GM23338 (cell line): ENCODE measurements at regions not wholly inside any gene's neighbourhood (a gene's known extent, or its start where the extent isn't known, plus 50 kb on each side); places are given as distances from the start of the nearest gene placed in this dataset.

Experiments used
- ATAC-seq: fragments of 200-7000 bp; cut with Tn5 transposase; 3 replicates; pipeline ENCODE4 v1.9.1; 2020
- DNase-seq: peaks from one replicate; pipeline ENCODE4 v3.0.0-alpha.2; 2015; ENCODE audit warnings: low spot score
- H2AFZ ChIP-seq: fragments of 200-600 bp; sonication (generic); 2 replicates; pipeline ENCODE4 v1.8.0; 2016; ENCODE audit warnings: antibody characterized with exemption, mild to moderate bottlenecking, moderate library complexity
- H3F3A ChIP-seq: fragments of 200-600 bp; sonication (generic); replicated peaks from 2 replicates; pipeline ENCODE4 v1.8.0; 2017; ENCODE audit warnings: antibody characterized with exemption, mixed run types, low read depth
- H3K27ac ChIP-seq: fragments of 200-600 bp; sonication (generic); 2 replicates; pipeline ENCODE4 v1.6.1; 2016; ENCODE audit warnings: low read depth
- H3K27me3 ChIP-seq: fragments of 200-600 bp; sonication (generic); 2 replicates; pipeline ENCODE4 v1.8.0; 2016; ENCODE audit warnings: mild to moderate bottlenecking, mixed run types, moderate library complexity; ENCODE audit not compliant: insufficient read depth
- H3K36me3 ChIP-seq: fragments of 200-600 bp; sonication (generic); 2 replicates; pipeline ENCODE4 v1.8.0; 2016; ENCODE audit warnings: mild to moderate bottlenecking; ENCODE audit not compliant: insufficient read depth
- H3K4me1 ChIP-seq: fragments of 200-600 bp; sonication (generic); 2 replicates; pipeline ENCODE4 v1.8.0; 2016; ENCODE audit warnings: mild to moderate bottlenecking, moderate library complexity; ENCODE audit not compliant: insufficient read depth
- H3K4me2 ChIP-seq: fragments of 200-600 bp; sonication (generic); 2 replicates; pipeline ENCODE4 v1.7.1; 2017; ENCODE audit warnings: mixed run types
- H3K4me3 ChIP-seq: fragments of 200-600 bp; sonication (generic); 2 replicates; pipeline ENCODE4 v1.6.1; 2016; ENCODE audit warnings: mixed run types
- H3K79me2 ChIP-seq: fragments of 200-600 bp; sonication (generic); replicated peaks from 2 replicates; pipeline ENCODE4 v1.8.0; 2017; ENCODE audit warnings: mild to moderate bottlenecking; ENCODE audit not compliant: insufficient read depth
- H3K9me2 ChIP-seq: fragments of 200-600 bp; sonication (generic); 2 replicates; pipeline ENCODE4 v1.8.0; 2017; ENCODE audit not compliant: insufficient read depth
- H4K20me1 ChIP-seq: fragments of 200-600 bp; sonication (generic); replicated peaks from 2 replicates; pipeline ENCODE4 v1.8.0; 2017; ENCODE audit warnings: mild to moderate bottlenecking; ENCODE audit not compliant: insufficient read depth
- H3K27ac Mint-ChIP-seq: 2 replicates; pipeline ENCODE4 v1.8.0; 2020; ENCODE audit warnings: inconsistent platforms, mild to moderate bottlenecking, moderate library complexity, mixed read lengths
- H3K27me3 Mint-ChIP-seq: 3 replicates; pipeline ENCODE4 v1.8.0; 2022; ENCODE audit warnings: low read depth, mild to moderate bottlenecking, moderate library complexity, mixed read lengths, inconsistent platforms; ENCODE audit not compliant: insufficient read depth, poor library complexity
- H3K36me3 Mint-ChIP-seq: 3 replicates; pipeline ENCODE4 v1.8.0; 2021; ENCODE audit warnings: low read depth, mild to moderate bottlenecking, inconsistent platforms, moderate library complexity, mixed read lengths
- H3K4me1 Mint-ChIP-seq: 3 replicates; pipeline ENCODE4 v1.8.0; 2020; ENCODE audit warnings: mild to moderate bottlenecking, inconsistent platforms, mixed read lengths
- H3K4me3 Mint-ChIP-seq: 3 replicates; pipeline ENCODE4 v1.8.0; 2021; ENCODE audit warnings: moderate library complexity, mild to moderate bottlenecking, inconsistent platforms, mixed read lengths
- H3K9me3 Mint-ChIP-seq: 3 replicates; pipeline ENCODE4 v1.8.0; 2020; ENCODE audit warnings: moderate library complexity, mild to moderate bottlenecking, inconsistent platforms, mixed read lengths
- CREB1 ChIP-seq: fragments of 250-450 bp; sonication (Bioruptor Pico); IDR thresholded peaks from 2 replicates; pipeline ENCODE4 v1.5.0; 2020; ENCODE audit warnings: low read depth, mild to moderate bottlenecking, moderate library complexity
- EZH2 ChIP-seq: fragments of 200-600 bp; sonication (generic); IDR thresholded peaks from one replicate; pipeline ENCODE4 v1.8.0; 2017; ENCODE audit warnings: antibody characterized with exemption, mild to moderate bottlenecking, low read depth; ENCODE audit not compliant: unreplicated experiment
- NANOG ChIP-seq: IDR thresholded peaks from 2 replicates; pipeline ENCODE4 v1.6.1; 2016; ENCODE audit warnings: antibody characterized with exemption, borderline replicate concordance
- POLR2AphosphoS5 ChIP-seq: IDR thresholded peaks from 2 replicates; pipeline ENCODE4 v1.6.1; 2016; ENCODE audit warnings: antibody characterized with exemption, low read depth
- REST ChIP-seq: IDR thresholded peaks from one replicate; pipeline ENCODE4 v1.6.1; 2018; ENCODE audit warnings: antibody characterized with exemption; ENCODE audit not compliant: unreplicated experiment
- STAT1 ChIP-seq: IDR thresholded peaks from one replicate; pipeline ENCODE4 v1.6.1; 2016; ENCODE audit warnings: antibody characterized with exemption; ENCODE audit not compliant: unreplicated experiment
- TF ChIP-seq, protein P1 (sequence below): fragments of 250-450 bp; sonication (Bioruptor Pico); IDR thresholded peaks from 2 replicates; pipeline ENCODE4 v1.5.0; 2020; ENCODE audit warnings: mild to moderate bottlenecking, moderate library complexity

DNA sequence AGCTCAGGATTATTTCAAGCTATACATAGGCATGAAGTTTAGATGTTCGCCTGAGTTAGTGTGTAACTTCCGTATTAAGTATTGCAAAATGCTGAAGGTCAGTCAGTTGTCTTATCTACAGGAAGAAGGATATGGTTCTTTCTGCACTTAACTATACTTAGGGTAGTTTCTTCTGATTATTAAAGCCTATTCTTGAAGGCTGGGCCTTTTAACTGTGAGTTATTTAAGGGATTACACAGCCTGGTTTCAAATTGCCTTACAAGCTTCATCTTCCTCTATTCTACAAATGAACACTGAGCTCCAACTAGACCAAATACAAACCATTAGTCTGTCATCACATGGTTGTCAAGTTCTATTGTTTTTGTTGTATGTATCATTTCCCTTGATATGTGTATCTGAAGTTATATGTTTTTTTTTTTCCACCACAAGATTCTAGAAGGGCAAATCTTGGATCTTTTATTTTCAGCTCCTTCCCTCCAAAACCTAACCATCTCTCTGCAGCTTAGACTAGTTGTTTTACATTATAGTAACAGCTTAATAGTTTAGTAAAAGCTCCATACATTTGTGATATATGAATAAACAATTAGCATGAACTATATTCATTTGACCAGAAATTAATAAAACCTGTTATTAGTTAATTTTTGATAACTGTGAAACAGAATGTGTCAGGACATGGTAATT is 272.9 kb upstream of the KCNMB2 start:
- H4K20me1 ChIP-seq = no peaks in the 10 kb centered on the region
- H2AFZ ChIP-seq = no peak overlapping the region
- no peaks in the 10 kb centered on the region for H3K9me3 Mint-ChIP-seq
- ATAC-seq = no peak
- no peaks in the 10 kb centered on the region for H3F3A ChIP-seq
- no peaks in the 10 kb centered on the region for H3K36me3 Mint-ChIP-seq
- H3K79me2 ChIP-seq = no peaks in the 10 kb centered on the region
- no peaks in the 10 kb centered on the region for H3K27me3 Mint-ChIP-seq
- H3K4me2 ChIP-seq = no peak overlapping the region
- H3K4me3 ChIP-seq = no peak overlapping the region
- TF ChIP-seq CREB1 (CRISPR knock-in tag) (no peak), NANOG (no peak), STAT1 (no peak), EZH2 (no peak), POLR2AphosphoS5 (no peak), REST (no peak)
- H3K4me1 Mint-ChIP-seq = peaks cover 6% of the 10 kb centered on the region; the same call in 2 of the 3 replicates
- H3K36me3 ChIP-seq = no peaks in the 10 kb centered on the region
- no peaks in the 10 kb centered on the region for H3K9me2 ChIP-seq
- H3K27ac Mint-ChIP-seq = no peak overlapping the region
- H3K27ac ChIP-seq = no peak overlapping the region
- H3K4me1 ChIP-seq = no peaks in the 10 kb centered on the region
- H3K27me3 ChIP-seq = no peaks in the 10 kb centered on the region
- no peak overlapping the region for H3K4me3 Mint-ChIP-seq
- DNase-seq = no peak

DNA sequence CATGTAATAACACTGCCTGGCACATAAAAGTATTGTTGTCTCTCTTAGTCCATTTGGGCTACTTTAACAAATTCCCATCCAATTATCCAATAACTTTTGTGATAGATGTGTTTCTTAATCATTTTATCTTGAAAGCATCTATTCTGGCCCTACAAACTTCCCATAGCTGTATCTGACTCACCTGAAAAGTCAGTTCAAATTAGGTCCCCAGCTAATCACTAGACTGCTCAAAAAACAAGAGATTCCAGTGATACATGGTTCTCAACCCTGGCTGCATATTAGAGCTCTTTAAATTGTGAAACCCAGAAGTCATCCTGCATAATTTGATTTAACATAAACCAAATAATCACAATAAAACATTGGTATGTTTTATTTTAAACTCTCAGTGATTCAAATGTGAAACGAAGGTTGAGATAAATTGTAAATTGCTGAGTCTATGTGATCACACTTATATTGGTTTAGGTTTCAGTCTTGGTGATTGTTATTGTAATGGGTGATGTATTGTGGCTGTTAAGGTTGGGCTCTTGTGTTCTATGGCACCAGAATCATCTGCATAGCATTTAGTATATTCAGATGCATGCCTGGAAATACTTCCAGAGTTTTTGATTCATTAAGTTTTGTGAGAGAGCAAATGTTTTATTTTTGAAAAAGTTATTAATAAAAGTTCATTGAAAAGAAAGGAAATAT is 268.9 kb upstream of the KCNMB2 start:
- no peaks in the 10 kb centered on the region for H3F3A ChIP-seq
- H3K9me2 ChIP-seq = 0 out of 2 replicates have a peak, but pooled peaks cover 3% of the 10 kb centered on the region
- Mint-ChIP-seq H3K27me3 (no peaks in the 10 kb centered on the region), H3K4me1 (peaks cover 6% of the 10 kb centered on the region; the same call in 2 of the 3 replicates), H3K36me3 (no peaks in the 10 kb centered on the region), H3K27ac (0 out of 2 replicates have a peak overlapping the region, but pooled peaks have one; percentile 17), H3K9me3 (no peaks in the 10 kb centered on the region), H3K4me3 (no peak overlapping the region)
- H3K4me1 ChIP-seq = no peaks in the 10 kb centered on the region
- DNase-seq (no peak), ATAC-seq (no peak)
- no peak overlapping the region for H2AFZ ChIP-seq
- no peak overlapping the region for H3K27ac ChIP-seq
- no peaks in the 10 kb centered on the region for H3K27me3 ChIP-seq
- H3K4me2 ChIP-seq = no peak overlapping the region
- H3K4me3 ChIP-seq = no peak overlapping the region
- no peaks in the 10 kb centered on the region for H4K20me1 ChIP-seq
- no peaks in the 10 kb centered on the region for H3K79me2 ChIP-seq
- H3K36me3 ChIP-seq = no peaks in the 10 kb centered on the region
- TF ChIP-seq STAT1 (no peak), CREB1 (CRISPR knock-in tag) (no peak), EZH2 (no peak)
- TF ChIP-seq, protein P1, sequence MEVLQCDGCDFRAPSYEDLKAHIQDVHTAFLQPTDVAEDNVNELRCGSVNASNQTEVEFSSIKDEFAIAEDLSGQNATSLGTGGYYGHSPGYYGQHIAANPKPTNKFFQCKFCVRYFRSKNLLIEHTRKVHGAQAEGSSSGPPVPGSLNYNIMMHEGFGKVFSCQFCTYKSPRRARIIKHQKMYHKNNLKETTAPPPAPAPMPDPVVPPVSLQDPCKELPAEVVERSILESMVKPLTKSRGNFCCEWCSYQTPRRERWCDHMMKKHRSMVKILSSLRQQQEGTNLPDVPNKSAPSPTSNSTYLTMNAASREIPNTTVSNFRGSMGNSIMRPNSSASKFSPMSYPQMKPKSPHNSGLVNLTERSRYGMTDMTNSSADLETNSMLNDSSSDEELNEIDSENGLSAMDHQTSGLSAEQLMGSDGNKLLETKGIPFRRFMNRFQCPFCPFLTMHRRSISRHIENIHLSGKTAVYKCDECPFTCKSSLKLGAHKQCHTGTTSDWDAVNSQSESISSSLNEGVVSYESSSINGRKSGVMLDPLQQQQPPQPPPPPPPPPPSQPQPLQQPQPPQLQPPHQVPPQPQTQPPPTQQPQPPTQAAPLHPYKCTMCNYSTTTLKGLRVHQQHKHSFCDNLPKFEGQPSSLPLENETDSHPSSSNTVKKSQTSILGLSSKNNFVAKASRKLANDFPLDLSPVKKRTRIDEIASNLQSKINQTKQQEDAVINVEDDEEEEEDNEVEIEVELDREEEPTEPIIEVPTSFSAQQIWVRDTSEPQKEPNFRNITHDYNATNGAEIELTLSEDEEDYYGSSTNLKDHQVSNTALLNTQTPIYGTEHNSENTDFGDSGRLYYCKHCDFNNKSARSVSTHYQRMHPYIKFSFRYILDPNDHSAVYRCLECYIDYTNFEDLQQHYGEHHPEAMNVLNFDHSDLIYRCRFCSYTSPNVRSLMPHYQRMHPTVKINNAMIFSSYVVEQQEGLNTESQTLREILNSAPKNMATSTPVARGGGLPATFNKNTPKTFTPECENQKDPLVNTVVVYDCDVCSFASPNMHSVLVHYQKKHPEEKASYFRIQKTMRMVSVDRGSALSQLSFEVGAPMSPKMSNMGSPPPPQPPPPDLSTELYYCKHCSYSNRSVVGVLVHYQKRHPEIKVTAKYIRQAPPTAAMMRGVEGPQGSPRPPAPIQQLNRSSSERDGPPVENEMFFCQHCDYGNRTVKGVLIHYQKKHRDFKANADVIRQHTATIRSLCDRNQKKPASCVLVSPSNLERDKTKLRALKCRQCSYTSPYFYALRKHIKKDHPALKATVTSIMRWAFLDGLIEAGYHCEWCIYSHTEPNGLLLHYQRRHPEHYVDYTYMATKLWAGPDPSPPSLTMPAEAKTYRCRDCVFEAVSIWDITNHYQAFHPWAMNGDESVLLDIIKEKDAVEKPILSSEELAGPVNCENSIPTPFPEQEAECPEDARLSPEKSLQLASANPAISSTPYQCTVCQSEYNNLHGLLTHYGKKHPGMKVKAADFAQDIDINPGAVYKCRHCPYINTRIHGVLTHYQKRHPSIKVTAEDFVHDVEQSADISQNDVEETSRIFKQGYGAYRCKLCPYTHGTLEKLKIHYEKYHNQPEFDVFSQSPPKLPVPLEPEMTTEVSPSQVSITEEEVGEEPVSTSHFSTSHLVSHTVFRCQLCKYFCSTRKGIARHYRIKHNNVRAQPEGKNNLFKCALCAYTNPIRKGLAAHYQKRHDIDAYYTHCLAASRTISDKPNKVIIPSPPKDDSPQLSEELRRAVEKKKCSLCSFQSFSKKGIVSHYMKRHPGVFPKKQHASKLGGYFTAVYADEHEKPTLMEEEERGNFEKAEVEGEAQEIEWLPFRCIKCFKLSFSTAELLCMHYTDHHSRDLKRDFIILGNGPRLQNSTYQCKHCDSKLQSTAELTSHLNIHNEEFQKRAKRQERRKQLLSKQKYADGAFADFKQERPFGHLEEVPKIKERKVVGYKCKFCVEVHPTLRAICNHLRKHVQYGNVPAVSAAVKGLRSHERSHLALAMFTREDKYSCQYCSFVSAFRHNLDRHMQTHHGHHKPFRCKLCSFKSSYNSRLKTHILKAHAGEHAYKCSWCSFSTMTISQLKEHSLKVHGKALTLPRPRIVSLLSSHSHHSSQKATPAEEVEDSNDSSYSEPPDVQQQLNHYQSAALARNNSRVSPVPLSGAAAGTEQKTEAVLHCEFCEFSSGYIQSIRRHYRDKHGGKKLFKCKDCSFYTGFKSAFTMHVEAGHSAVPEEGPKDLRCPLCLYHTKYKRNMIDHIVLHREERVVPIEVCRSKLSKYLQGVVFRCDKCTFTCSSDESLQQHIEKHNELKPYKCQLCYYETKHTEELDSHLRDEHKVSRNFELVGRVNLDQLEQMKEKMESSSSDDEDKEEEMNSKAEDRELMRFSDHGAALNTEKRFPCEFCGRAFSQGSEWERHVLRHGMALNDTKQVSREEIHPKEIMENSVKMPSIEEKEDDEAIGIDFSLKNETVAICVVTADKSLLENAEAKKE (CRISPR knock-in tag) = no peak
